Ishikawa (cell line): ENCODE measurements at regions not wholly inside any gene's neighbourhood (a gene's known extent, or its start where the extent isn't known, plus 50 kb on each side); places are given as distances from the start of the nearest gene placed in this dataset.

Experiments used
- CEBPB ChIP-seq: IDR thresholded peaks from 2 replicates; pipeline ENCODE4 v1.6.1; 2012
- CREB1 ChIP-seq: IDR thresholded peaks from 2 replicates; pipeline ENCODE4 v1.6.1; 2012; ENCODE audit warnings: low read depth
- EGR1 ChIP-seq: IDR thresholded peaks from 2 replicates; pipeline ENCODE4 v1.6.1; 2012
- EP300 ChIP-seq: IDR thresholded peaks from 2 replicates; pipeline ENCODE4 v1.6.1; 2012; ENCODE audit warnings: borderline replicate concordance
- FOXM1 ChIP-seq: IDR thresholded peaks from 2 replicates; pipeline ENCODE4 v1.6.1; 2012; ENCODE audit warnings: low read depth, borderline replicate concordance
- NFIC ChIP-seq: IDR thresholded peaks from 2 replicates; pipeline ENCODE4 v1.6.1; 2012
- RAD21 ChIP-seq: IDR thresholded peaks from 2 replicates; pipeline ENCODE4 v1.6.1; 2012; ENCODE audit warnings: low read depth
- TAF1 ChIP-seq: IDR thresholded peaks from 2 replicates; pipeline ENCODE4 v1.6.1; 2012; ENCODE audit warnings: low read depth, mild to moderate bottlenecking
- TCF12 ChIP-seq: IDR thresholded peaks from 2 replicates; pipeline ENCODE4 v1.6.1; 2012; ENCODE audit warnings: low read depth
- TEAD4 ChIP-seq: IDR thresholded peaks from 2 replicates; pipeline ENCODE4 v1.6.1; 2012
- YY1 ChIP-seq: IDR thresholded peaks from 2 replicates; pipeline ENCODE4 v1.6.1; 2012; ENCODE audit warnings: low read depth
- ZBTB7A ChIP-seq: IDR thresholded peaks from 2 replicates; pipeline ENCODE4 v1.6.1; 2012; ENCODE audit warnings: low read depth
- TF ChIP-seq, protein P1 (sequence below): IDR thresholded peaks from 2 replicates; pipeline ENCODE4 v1.6.1; 2012; ENCODE audit warnings: low read depth, mild to moderate bottlenecking
- TF ChIP-seq, protein P2 (sequence below): IDR thresholded peaks from 2 replicates; pipeline ENCODE4 v1.6.1; 2012
- TF ChIP-seq, protein P3 (sequence below): IDR thresholded peaks from 2 replicates; pipeline ENCODE4 v1.6.1; 2012

DNA sequence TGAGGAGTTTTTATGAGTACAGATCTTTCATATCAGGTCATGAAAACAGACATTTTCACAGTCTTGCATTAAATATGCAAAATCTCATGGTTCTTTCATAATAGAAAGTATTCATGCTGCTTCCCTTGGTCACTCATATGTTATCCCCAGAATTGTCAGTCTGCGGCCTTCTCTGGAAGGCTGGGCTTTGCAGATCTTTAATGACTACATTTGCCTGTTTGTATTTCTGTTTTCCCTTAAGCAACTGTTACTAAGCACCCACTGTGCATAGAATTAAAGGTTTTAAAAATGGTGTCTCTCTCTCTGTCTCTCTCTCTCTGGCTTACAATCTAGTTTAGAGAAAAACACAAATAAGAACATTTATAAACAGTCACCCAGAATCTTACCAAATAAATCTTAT lies 456.3 kb downstream of the RIT2 start:
- TF ChIP-seq TAF1: no peak

GRCh38 chr18:42670860-42671259 lies 444.6 kb downstream of the RIT2 start:
- no peak for TF ChIP-seq NFIC
- TF ChIP-seq EGR1: no peak
- TF ChIP-seq, protein P1, sequence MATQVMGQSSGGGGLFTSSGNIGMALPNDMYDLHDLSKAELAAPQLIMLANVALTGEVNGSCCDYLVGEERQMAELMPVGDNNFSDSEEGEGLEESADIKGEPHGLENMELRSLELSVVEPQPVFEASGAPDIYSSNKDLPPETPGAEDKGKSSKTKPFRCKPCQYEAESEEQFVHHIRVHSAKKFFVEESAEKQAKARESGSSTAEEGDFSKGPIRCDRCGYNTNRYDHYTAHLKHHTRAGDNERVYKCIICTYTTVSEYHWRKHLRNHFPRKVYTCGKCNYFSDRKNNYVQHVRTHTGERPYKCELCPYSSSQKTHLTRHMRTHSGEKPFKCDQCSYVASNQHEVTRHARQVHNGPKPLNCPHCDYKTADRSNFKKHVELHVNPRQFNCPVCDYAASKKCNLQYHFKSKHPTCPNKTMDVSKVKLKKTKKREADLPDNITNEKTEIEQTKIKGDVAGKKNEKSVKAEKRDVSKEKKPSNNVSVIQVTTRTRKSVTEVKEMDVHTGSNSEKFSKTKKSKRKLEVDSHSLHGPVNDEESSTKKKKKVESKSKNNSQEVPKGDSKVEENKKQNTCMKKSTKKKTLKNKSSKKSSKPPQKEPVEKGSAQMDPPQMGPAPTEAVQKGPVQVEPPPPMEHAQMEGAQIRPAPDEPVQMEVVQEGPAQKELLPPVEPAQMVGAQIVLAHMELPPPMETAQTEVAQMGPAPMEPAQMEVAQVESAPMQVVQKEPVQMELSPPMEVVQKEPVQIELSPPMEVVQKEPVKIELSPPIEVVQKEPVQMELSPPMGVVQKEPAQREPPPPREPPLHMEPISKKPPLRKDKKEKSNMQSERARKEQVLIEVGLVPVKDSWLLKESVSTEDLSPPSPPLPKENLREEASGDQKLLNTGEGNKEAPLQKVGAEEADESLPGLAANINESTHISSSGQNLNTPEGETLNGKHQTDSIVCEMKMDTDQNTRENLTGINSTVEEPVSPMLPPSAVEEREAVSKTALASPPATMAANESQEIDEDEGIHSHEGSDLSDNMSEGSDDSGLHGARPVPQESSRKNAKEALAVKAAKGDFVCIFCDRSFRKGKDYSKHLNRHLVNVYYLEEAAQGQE: no peak
- TF ChIP-seq FOXM1: no peak

GRCh38 chr18:42675810-42676209 lies 439.7 kb downstream of the RIT2 start:
- TF ChIP-seq EGR1 (no peak), TEAD4 (no peak), NFIC (no peak), EP300 (no peak), RAD21 (no peak), TAF1 (no peak), FOXM1 (no peak), CEBPB (no peak)
- TF ChIP-seq, protein P2, sequence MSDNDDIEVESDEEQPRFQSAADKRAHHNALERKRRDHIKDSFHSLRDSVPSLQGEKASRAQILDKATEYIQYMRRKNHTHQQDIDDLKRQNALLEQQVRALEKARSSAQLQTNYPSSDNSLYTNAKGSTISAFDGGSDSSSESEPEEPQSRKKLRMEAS: no peak

DNA sequence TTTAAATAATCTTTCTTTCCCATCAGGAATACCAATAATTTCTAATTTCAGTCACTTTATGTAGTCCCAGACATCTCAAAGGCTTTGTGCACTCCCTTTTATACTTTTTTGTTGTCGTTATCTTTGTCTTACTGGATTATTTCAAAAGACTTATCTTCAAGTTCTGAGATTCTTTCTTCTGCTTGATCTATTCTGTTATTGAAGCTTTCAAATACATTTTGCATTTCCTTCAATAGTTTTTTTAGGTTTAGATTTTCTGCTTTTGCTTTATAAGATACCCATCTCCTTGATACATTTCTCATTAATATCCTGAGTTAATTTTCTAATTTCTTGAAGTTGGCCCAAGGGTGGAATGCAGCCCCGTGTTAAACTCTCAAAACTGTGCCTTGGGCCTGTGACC lies 432.4 kb downstream of the RIT2 start:
- TF ChIP-seq EP300 (no peak), ZBTB7A (no peak), CREB1 (no peak), NFIC (no peak), CEBPB (no peak), TEAD4 (no peak), RAD21 (no peak), TAF1 (no peak), TCF12 (no peak), FOXM1 (no peak), EGR1 (no peak), YY1 (no peak)
- TF ChIP-seq, protein P3, sequence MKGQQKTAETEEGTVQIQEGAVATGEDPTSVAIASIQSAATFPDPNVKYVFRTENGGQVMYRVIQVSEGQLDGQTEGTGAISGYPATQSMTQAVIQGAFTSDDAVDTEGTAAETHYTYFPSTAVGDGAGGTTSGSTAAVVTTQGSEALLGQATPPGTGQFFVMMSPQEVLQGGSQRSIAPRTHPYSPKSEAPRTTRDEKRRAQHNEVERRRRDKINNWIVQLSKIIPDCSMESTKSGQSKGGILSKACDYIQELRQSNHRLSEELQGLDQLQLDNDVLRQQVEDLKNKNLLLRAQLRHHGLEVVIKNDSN: no peak
- TF ChIP-seq, protein P2: no peak
- TF ChIP-seq, protein P1: no peak

DNA sequence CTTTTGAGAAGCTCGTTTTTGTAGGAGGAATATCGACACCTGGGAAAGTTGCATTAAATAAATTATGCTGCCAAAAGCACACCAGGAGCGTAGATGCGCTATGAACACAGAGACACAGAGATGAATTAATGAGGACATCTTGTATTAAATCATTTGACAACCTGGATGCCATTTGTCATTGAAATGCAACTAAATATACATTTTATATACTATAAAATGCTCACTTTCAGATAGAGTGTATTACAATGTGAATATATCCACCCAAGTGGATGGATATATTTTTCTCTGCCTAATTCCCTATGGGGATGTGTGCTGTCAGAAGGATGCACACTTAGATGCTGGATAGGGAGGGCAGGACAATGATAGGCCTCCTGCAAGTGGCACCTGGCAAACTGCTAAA lies 426.2 kb downstream of the RIT2 start:
- TF ChIP-seq FOXM1 (no peak), EP300 (no peak), EGR1 (no peak), YY1 (no peak), CEBPB (no peak), TCF12 (no peak)
- TF ChIP-seq, protein P1: no peak
